ENCODE measurements at regions not wholly inside any gene's neighbourhood (a gene's known extent, or its start where the extent isn't known, plus 50 kb on each side); places are given as distances from the start of the nearest gene placed in this dataset.

- DNase-seq (ENCODE audit: low read depth): peak; percentile 29
These were observed 56.7 kb upstream of the RAB38 start for GRCh38 chr11:88231894-88232482.

GRCh38 chr11:88229303-88229702, 54.1 kb upstream of the RAB38 start:
- DNase-seq (ENCODE audit: low read depth): no peak

All from LHCN-M2 (cell line).